GM10847 (cell line): ENCODE measurements at regions not wholly inside any gene's neighbourhood (a gene's known extent, or its start where the extent isn't known, plus 50 kb on each side); places are given as distances from the start of the nearest gene placed in this dataset.

Experiments used
- POLR2A ChIP-seq: IDR thresholded peaks from 2 replicates; pipeline ENCODE4 v1.6.1; 2011; ENCODE audit not compliant: insufficient read length; ENCODE audit errors: extremely low read depth

- TF ChIP-seq POLR2A, result no peak
Observed at GRCh38 chr2:7288484-7288883, 371.3 kb downstream of the RNF144A start.

DNA sequence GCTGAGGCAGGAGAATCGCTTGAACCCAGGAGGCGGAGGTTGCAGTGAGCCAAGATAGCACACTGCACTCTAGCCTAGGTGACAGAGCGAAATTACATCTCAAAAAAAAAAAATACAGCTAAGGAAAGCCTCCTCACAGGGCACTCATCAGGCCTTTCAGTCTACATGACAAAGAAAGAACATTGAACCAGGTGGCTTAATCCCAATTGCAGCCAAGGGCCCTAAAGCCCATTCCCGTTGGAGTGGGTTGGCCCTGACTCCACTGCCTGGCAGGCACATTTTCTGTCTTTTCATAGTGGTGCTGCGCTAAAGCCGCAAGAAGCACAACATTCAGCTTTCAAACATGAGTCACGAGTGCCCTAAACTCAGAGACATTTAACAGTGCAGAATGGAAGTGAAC is 372.5 kb downstream of the RNF144A start:
- TF ChIP-seq POLR2A, result no peak

- no peak for TF ChIP-seq POLR2A
Observed at GRCh38 chr2:7292154-7292691, 375.0 kb downstream of the RNF144A start.

- TF ChIP-seq POLR2A, result no peak
Observed at GRCh38 chr2:7309582-7309981, 392.4 kb downstream of the RNF144A start.

- TF ChIP-seq POLR2A, result no peak
Observed at GRCh38 chr2:7324706-7325105, 407.5 kb downstream of the RNF144A start.

DNA sequence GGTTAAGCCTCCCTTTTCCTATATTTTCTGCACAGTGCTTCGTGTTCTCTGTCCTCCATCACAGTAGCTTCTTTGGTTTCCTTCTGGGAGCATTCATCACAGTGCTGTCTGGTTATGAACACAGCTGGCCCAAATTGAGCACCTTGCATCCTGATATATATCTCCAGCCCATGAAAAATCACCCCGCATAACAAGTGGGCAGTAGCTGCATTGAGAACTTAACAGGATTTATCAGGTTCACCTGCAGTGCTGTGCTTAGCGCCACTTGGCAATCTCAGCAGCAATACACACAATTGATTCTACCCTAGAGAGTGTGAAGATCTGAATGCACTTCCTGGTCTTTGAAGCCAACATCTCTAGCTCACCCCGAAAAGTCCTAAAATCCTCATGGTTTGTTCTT is 408.0 kb downstream of the RNF144A start:
- TF ChIP-seq POLR2A, result no peak

- TF ChIP-seq POLR2A, result no peak
Observed at GRCh38 chr2:7329465-7329864, 412.3 kb downstream of the RNF144A start.

- TF ChIP-seq POLR2A, result no peak
Observed at GRCh38 chr2:7333189-7333765, 416.1 kb downstream of the RNF144A start.

GRCh38 chr2:7333960-7334493 is 416.8 kb downstream of the RNF144A start:
- no peak for TF ChIP-seq POLR2A

DNA sequence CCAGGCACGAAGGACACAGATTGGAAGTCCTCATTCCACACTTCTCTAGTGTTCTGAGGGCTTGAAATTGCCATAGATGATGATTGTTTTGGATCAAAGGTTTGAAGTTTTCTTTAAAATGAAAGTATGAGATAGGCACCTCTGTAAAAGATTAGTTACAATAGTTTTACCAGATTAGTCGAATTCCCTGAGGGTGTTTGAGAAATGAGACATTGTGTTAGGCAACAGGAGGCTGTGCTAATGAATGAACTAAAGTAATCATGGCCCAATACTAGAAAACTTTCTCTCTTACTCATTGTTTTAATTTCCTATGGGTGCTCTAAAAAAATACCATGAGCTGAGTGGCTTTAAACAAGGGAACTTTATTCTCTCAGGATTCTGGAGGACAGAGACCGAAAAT is 421.7 kb downstream of the RNF144A start:
- TF ChIP-seq POLR2A, result no peak

DNA sequence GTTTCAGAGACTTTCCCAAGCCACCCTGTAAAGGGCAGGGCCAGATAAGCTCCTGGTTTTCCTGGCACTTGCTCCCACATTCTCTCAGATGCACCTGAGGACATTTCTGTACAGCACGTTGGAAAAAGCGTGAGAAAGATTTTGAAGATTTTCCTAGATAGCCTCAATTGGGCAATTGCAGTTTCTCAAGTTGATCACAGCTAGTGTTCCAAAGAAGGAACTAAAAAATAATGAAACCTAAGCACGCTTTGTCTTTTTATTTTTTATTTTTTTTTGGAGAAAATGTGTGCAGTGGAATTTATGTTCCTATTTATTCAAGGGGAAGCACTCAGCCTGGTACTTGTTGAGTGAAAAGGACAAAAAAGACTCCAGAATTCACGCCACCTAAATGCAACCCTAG is 429.1 kb downstream of the RNF144A start:
- TF ChIP-seq POLR2A, result no peak

DNA sequence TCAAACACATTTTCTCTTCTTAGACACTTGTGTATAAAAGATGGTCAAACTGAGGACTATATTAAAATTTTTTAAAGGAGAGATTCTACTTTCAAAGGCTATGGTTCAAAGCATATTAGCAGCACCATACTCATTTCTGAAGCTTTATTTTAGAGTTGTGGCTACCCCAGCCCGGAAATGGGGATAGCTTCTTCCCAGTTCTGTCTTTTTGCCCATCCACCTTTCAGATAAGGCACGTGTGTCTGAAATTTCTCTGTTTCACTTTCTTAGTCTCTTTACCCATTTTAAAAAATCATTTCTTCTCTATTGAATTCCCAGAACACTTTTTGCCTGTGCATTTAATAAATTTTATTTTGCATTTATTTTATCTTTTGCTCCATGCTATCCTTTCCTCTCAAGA is 431.5 kb downstream of the RNF144A start:
- TF ChIP-seq POLR2A, result no peak

- no peak for TF ChIP-seq POLR2A
Observed at GRCh38 chr2:7352191-7352590, 435.0 kb downstream of the RNF144A start.

GRCh38 chr2:7353571-7353970 is 436.4 kb downstream of the RNF144A start:
- no peak for TF ChIP-seq POLR2A

- TF ChIP-seq POLR2A, result no peak
Observed at GRCh38 chr2:7355781-7356180, 438.6 kb downstream of the RNF144A start.

GRCh38 chr2:7356909-7357584 is 439.8 kb downstream of the RNF144A start:
- no peak for TF ChIP-seq POLR2A
